DOHH2 (cell line): ENCODE measurements at regions not wholly inside any gene's neighbourhood (a gene's known extent, or its start where the extent isn't known, plus 50 kb on each side); places are given as distances from the start of the nearest gene placed in this dataset.

ENCODE experiments used
- EZH2phosphoT487 ChIP-seq: fragments of 200-600 bp; sonication (generic); IDR thresholded peaks from 2 replicates; pipeline ENCODE4 v1.6.1; 2017; ENCODE audit warnings: borderline replicate concordance, mild to moderate bottlenecking, antibody characterized with exemption, low read length, moderate library complexity, mixed read lengths
- TF ChIP-seq, protein P1 (sequence below): fragments of 200-600 bp; sonication (generic); IDR thresholded peaks from one replicate; pipeline ENCODE4 v1.5.1; 2014; ENCODE audit warnings: antibody characterized with exemption, mild to moderate bottlenecking, low read depth, low read length; ENCODE audit not compliant: poor library complexity, severe bottlenecking

DNA sequence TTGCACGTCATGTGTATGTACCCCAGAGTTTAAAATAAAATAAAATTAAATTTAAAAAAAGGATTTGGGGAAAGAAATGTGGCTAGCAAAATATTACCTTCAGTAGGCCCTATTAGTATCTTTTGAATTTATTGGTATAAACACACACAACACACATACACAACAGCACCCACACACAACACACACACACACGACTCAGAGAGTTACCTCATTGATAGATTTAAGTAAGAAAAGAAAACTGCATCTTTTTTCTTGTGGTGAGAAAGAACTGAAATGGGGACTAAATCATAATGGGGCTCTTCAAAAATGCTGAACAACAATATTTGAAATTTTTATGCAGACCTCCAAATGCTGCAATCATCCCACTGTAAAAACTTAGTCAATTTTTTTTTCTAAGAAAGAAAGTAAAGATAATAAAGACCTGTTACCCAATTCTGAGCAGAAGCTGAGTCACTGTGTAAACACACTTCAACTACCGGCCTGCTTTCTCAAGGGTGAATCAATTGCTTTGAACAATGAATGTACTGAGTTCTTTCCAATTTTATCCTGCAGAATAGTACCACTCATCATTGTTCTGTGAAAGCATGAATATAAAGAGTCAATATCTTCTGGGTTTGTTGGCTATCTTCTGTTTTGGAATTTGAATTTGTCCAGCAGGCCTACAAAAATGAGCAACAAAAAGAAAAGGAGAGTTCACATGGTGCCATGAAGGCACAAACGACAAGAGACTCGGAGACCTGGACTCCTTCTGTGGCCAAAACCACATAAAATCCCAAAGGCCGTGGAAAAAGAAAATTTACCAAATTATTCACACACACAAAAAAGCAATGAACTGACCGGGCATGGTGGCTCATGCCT, 57.9 kb upstream of the CCNG1 start:
- TF ChIP-seq, protein P1, sequence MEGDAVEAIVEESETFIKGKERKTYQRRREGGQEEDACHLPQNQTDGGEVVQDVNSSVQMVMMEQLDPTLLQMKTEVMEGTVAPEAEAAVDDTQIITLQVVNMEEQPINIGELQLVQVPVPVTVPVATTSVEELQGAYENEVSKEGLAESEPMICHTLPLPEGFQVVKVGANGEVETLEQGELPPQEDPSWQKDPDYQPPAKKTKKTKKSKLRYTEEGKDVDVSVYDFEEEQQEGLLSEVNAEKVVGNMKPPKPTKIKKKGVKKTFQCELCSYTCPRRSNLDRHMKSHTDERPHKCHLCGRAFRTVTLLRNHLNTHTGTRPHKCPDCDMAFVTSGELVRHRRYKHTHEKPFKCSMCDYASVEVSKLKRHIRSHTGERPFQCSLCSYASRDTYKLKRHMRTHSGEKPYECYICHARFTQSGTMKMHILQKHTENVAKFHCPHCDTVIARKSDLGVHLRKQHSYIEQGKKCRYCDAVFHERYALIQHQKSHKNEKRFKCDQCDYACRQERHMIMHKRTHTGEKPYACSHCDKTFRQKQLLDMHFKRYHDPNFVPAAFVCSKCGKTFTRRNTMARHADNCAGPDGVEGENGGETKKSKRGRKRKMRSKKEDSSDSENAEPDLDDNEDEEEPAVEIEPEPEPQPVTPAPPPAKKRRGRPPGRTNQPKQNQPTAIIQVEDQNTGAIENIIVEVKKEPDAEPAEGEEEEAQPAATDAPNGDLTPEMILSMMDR: no peak
- no peak for TF ChIP-seq EZH2phosphoT487
